ENCODE measurements at regions not wholly inside any gene's neighbourhood (a gene's known extent, or its start where the extent isn't known, plus 50 kb on each side); places are given as distances from the start of the nearest gene placed in this dataset.
"Not testable (repeated sequence)": the region's sequence is repeated elsewhere in the genome, so short reads cannot be mapped to it uniquely, and the experiment has no call there.

- Mint-ChIP-seq H3K9me3 (peaks cover 37% of the 10 kb centered on the region), H3K27me3 (no peaks in the 10 kb centered on the region)
- POLR2A ChIA-PET, result no interaction called here
These were observed 56.3 kb upstream of the SPEF2 start for GRCh38 chr5:35561396-35561795.

GRCh38 chr5:35557748-35558147, 59.9 kb upstream of the SPEF2 start:
- H3K27ac Mint-ChIP-seq, result no peak overlapping the region
- no peak for ATAC-seq (ENCODE audit: low read depth)
- H3K4me3 Mint-ChIP-seq, result no peak overlapping the region
- POLR2A ChIA-PET, result no interaction called here
- no peaks in the 10 kb centered on the region for H3K4me1 Mint-ChIP-seq
- H3K27me3 Mint-ChIP-seq, result no peaks in the 10 kb centered on the region
- peaks cover 23% of the 10 kb centered on the region for H3K9me3 Mint-ChIP-seq
- no peaks in the 10 kb centered on the region for H3K36me3 Mint-ChIP-seq
- DNase-seq, result no peak

More at GRCh38 chr5:35561396-35561795, 56.3 kb upstream of the SPEF2 start:
- H3K36me3 Mint-ChIP-seq, result peaks cover 2% of the 10 kb centered on the region
- no peak for DNase-seq
- ATAC-seq (ENCODE audit: low read depth), result no peak
- H3K4me1 Mint-ChIP-seq, result no peaks in the 10 kb centered on the region
- no peak overlapping the region for H3K27ac Mint-ChIP-seq
- no peak overlapping the region for H3K4me3 Mint-ChIP-seq

GRCh38 chr5:35557199-35557598, 60.5 kb upstream of the SPEF2 start:
- H3K36me3 Mint-ChIP-seq, result no peaks in the 10 kb centered on the region
- ATAC-seq (ENCODE audit: low read depth), result no peak
- H3K9me3 Mint-ChIP-seq, result peaks cover 23% of the 10 kb centered on the region
- no peak for DNase-seq
- H3K4me1 Mint-ChIP-seq, result no peaks in the 10 kb centered on the region
- POLR2A ChIA-PET, result no interaction called here
- H3K27me3 Mint-ChIP-seq, result no peaks in the 10 kb centered on the region
- H3K4me3 Mint-ChIP-seq, result no peak overlapping the region
- no peak overlapping the region for H3K27ac Mint-ChIP-seq

GRCh38 chr5:35554016-35554415, 63.6 kb upstream of the SPEF2 start:
- POLR2A ChIA-PET, result no interaction called here

GRCh38 chr5:35545190-35545589, 72.5 kb upstream of the SPEF2 start:
- no peaks in the 10 kb centered on the region for H3K9me3 Mint-ChIP-seq
- peaks cover 4% of the 10 kb centered on the region for H3K27me3 Mint-ChIP-seq
- H3K27ac Mint-ChIP-seq, result no peak overlapping the region
- DNase-seq (no peak), ATAC-seq (ENCODE audit: low read depth) (no peak)
- no peaks in the 10 kb centered on the region for H3K36me3 Mint-ChIP-seq
- POLR2A ChIA-PET, result no interaction called here
- peaks cover 3% of the 10 kb centered on the region for H3K4me1 Mint-ChIP-seq
- peak overlapping the region; percentile 17 for H3K4me3 Mint-ChIP-seq

More at GRCh38 chr5:35554016-35554415, 63.6 kb upstream of the SPEF2 start:
- H3K27ac Mint-ChIP-seq, result no peak overlapping the region
- no peaks in the 10 kb centered on the region for H3K27me3 Mint-ChIP-seq
- H3K36me3 Mint-ChIP-seq, result no peaks in the 10 kb centered on the region
- H3K4me3 Mint-ChIP-seq, result no peak overlapping the region
- no peaks in the 10 kb centered on the region for H3K4me1 Mint-ChIP-seq
- peaks cover 15% of the 10 kb centered on the region for H3K9me3 Mint-ChIP-seq
- ATAC-seq (ENCODE audit: low read depth), result no peak
- DNase-seq, result no peak

GRCh38 chr5:35543408-35543807, 74.3 kb upstream of the SPEF2 start:
- POLR2A ChIA-PET, result no interaction called here
- H3K9me3 Mint-ChIP-seq, result no peaks in the 10 kb centered on the region
- H3K36me3 Mint-ChIP-seq, result no peaks in the 10 kb centered on the region
- H3K4me3 Mint-ChIP-seq, result no peak overlapping the region
- H3K4me1 Mint-ChIP-seq, result peaks cover 3% of the 10 kb centered on the region
- H3K27ac Mint-ChIP-seq, result no peak overlapping the region
- DNase-seq (no peak), ATAC-seq (ENCODE audit: low read depth) (no peak)
- H3K27me3 Mint-ChIP-seq, result peaks cover 4% of the 10 kb centered on the region

GRCh38 chr5:35540002-35540401, 77.7 kb upstream of the SPEF2 start:
- no peaks in the 10 kb centered on the region for H3K36me3 Mint-ChIP-seq
- ATAC-seq (ENCODE audit: low read depth) (no peak), DNase-seq (no peak)
- H3K9me3 Mint-ChIP-seq, result no peaks in the 10 kb centered on the region
- POLR2A ChIA-PET, result no interaction called here
- H3K4me1 Mint-ChIP-seq, result no peaks in the 10 kb centered on the region
- no peak overlapping the region for H3K27ac Mint-ChIP-seq
- no peak overlapping the region for H3K4me3 Mint-ChIP-seq
- peaks cover 4% of the 10 kb centered on the region for H3K27me3 Mint-ChIP-seq

- POLR2A ChIA-PET, result no interaction called here
- no peak for DNase-seq
- Mint-ChIP-seq H3K4me1 (no peaks in the 10 kb centered on the region), H3K27ac (no peak overlapping the region), H3K4me3 (no peak overlapping the region), H3K27me3 (no peaks in the 10 kb centered on the region), H3K36me3 (no peaks in the 10 kb centered on the region), H3K9me3 (no peaks in the 10 kb centered on the region)
- ATAC-seq (ENCODE audit: low read depth), result no peak
These were observed 79.3 kb upstream of the SPEF2 start for GRCh38 chr5:35538198-35538931.

GRCh38 chr5:35533156-35533555, 84.5 kb upstream of the SPEF2 start:
- no peaks in the 10 kb centered on the region for H3K27me3 Mint-ChIP-seq
- no peaks in the 10 kb centered on the region for H3K9me3 Mint-ChIP-seq
- no peak for DNase-seq
- no peak overlapping the region for H3K27ac Mint-ChIP-seq
- POLR2A ChIA-PET, result no interaction called here
- no peak for ATAC-seq (ENCODE audit: low read depth)
- no peak overlapping the region for H3K4me3 Mint-ChIP-seq
- H3K36me3 Mint-ChIP-seq, result no peaks in the 10 kb centered on the region
- H3K4me1 Mint-ChIP-seq, result no peaks in the 10 kb centered on the region

- H3K36me3 Mint-ChIP-seq; POLR2A ChIA-PET; H3K27me3 Mint-ChIP-seq; H3K9me3 Mint-ChIP-seq; H3K4me1 Mint-ChIP-seq; H3K4me3 Mint-ChIP-seq; H3K27ac Mint-ChIP-seq; ATAC-seq (ENCODE audit: low read depth); DNase-seq: not testable (repeated sequence)
These were observed 86.1 kb upstream of the SPEF2 start for GRCh38 chr5:35531553-35531952.

GRCh38 chr5:35518104-35518503, 99.6 kb upstream of the SPEF2 start:
- H3K4me1 Mint-ChIP-seq, result no peaks in the 10 kb centered on the region
- POLR2A ChIA-PET, result no interaction called here
- no peak overlapping the region for H3K27ac Mint-ChIP-seq
- ATAC-seq (ENCODE audit: low read depth) (no peak), DNase-seq (no peak)
- no peak overlapping the region for H3K4me3 Mint-ChIP-seq
- no peaks in the 10 kb centered on the region for H3K36me3 Mint-ChIP-seq
- H3K9me3 Mint-ChIP-seq, result peaks cover 2% of the 10 kb centered on the region
- peaks cover 3% of the 10 kb centered on the region for H3K27me3 Mint-ChIP-seq

GRCh38 chr5:35516271-35516670, 101.4 kb upstream of the SPEF2 start:
- H3K27ac Mint-ChIP-seq, result no peak overlapping the region
- H3K27me3 Mint-ChIP-seq, result peaks cover 1% of the 10 kb centered on the region
- H3K36me3 Mint-ChIP-seq, result no peaks in the 10 kb centered on the region

GRCh38 chr5:35513612-35514011, 104.1 kb upstream of the SPEF2 start:
- Mint-ChIP-seq H3K36me3 (no peaks in the 10 kb centered on the region), H3K27ac (no peak overlapping the region), H3K4me1 (no peaks in the 10 kb centered on the region), H3K4me3 (no peak overlapping the region), H3K9me3 (peaks cover 4% of the 10 kb centered on the region), H3K27me3 (no peaks in the 10 kb centered on the region)
- no peak for ATAC-seq (ENCODE audit: low read depth)
- POLR2A ChIA-PET, result no interaction called here
- DNase-seq, result no peak

More at GRCh38 chr5:35516271-35516670, 101.4 kb upstream of the SPEF2 start:
- POLR2A ChIA-PET, result no interaction called here
- no peaks in the 10 kb centered on the region for H3K4me1 Mint-ChIP-seq
- DNase-seq, result no peak
- no peak overlapping the region for H3K4me3 Mint-ChIP-seq
- peaks cover 4% of the 10 kb centered on the region for H3K9me3 Mint-ChIP-seq
- ATAC-seq (ENCODE audit: low read depth), result no peak

- Mint-ChIP-seq H3K36me3 (no peaks in the 10 kb centered on the region), H3K9me3 (peaks cover 5% of the 10 kb centered on the region), H3K4me3 (no peak overlapping the region), H3K27me3 (no peaks in the 10 kb centered on the region), H3K27ac (no peak overlapping the region), H3K4me1 (no peaks in the 10 kb centered on the region)
- ATAC-seq (ENCODE audit: low read depth), result no peak
- POLR2A ChIA-PET, result no interaction called here
- DNase-seq, result no peak
These were observed 115.5 kb upstream of the SPEF2 start for GRCh38 chr5:35502206-35502605.

- no peak for DNase-seq
- POLR2A ChIA-PET, result no interaction called here
- peaks cover 9% of the 10 kb centered on the region for H3K27me3 Mint-ChIP-seq
- H3K9me3 Mint-ChIP-seq, result no peaks in the 10 kb centered on the region
- no peak overlapping the region for H3K27ac Mint-ChIP-seq
- no peak for ATAC-seq (ENCODE audit: low read depth)
- no peak overlapping the region for H3K4me3 Mint-ChIP-seq
- no peaks in the 10 kb centered on the region for H3K36me3 Mint-ChIP-seq
- H3K4me1 Mint-ChIP-seq, result no peaks in the 10 kb centered on the region
These were observed 128.9 kb upstream of the SPEF2 start for GRCh38 chr5:35488791-35489190.
